NB4 (cell line): ENCODE measurements at regions not wholly inside any gene's neighbourhood (a gene's known extent, or its start where the extent isn't known, plus 50 kb on each side); places are given as distances from the start of the nearest gene placed in this dataset.

Source experiments
- CTCF ChIP-seq: IDR thresholded peaks from one replicate; pipeline ENCODE4 v1.5.1; 2012; ENCODE audit warnings: low read depth, low read length
- MYC ChIP-seq: IDR thresholded peaks from 2 replicates; pipeline ENCODE4 v1.6.1; 2011; ENCODE audit warnings: low read depth, low read length
- POLR2A ChIP-seq: IDR thresholded peaks from 2 replicates; pipeline ENCODE4 v1.6.1; 2011; ENCODE audit warnings: mild to moderate bottlenecking; ENCODE audit not compliant: insufficient read length; ENCODE audit errors: extremely low read depth
- TF ChIP-seq, protein P1 (sequence below): IDR thresholded peaks from 2 replicates; pipeline ENCODE4 v1.6.1; 2011; ENCODE audit warnings: low read depth, low read length

DNA sequence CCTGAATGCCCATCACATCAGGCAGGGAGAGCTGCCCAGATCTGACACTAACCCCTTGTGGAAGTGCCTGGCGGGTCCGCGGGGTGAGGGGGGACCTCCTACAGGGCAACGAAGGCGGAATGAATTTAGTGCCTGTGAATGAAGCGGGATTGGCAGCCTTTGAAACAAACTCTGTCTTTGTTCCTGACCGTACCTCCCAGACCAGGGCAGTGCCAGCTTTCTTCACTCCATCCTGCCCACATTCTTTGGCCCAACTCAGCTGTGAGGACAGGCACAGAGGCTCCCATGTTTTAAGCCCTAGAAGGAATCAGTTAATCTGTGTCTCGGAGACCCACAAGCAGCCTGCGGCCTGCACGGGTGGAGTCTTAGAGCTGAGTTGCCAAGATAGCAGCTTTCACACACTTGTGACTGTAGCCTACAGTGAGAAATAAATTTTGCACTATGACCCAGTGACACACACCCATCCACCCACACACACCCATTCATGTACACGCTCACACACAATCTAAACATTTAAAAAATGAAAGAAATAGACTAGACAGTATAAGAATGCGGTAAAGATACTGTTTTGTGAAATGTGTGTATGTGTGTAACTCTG lies 60.1 kb upstream of the USP24 start:
- TF ChIP-seq CTCF (no peak), POLR2A (no peak), MYC (no peak)
- TF ChIP-seq, protein P1, sequence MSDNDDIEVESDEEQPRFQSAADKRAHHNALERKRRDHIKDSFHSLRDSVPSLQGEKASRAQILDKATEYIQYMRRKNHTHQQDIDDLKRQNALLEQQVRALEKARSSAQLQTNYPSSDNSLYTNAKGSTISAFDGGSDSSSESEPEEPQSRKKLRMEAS, result no peak
